SK-N-SH (cell line): ENCODE measurements at regions not wholly inside any gene's neighbourhood (a gene's known extent, or its start where the extent isn't known, plus 50 kb on each side); places are given as distances from the start of the nearest gene placed in this dataset.

ENCODE experiments used
- CHD2 ChIP-seq: fragments of 150-350 bp; IDR thresholded peaks from 2 replicates; pipeline ENCODE4 v1.6.1; 2018; ENCODE audit warnings: low read length; ENCODE audit not compliant: partially characterized antibody
- CTCF ChIP-seq: fragments of 200-600 bp; sonication (generic); IDR thresholded peaks from 2 replicates; pipeline ENCODE4 v1.6.1; 2017; ENCODE audit warnings: antibody characterized with exemption, mild to moderate bottlenecking, moderate library complexity
- EZH2phosphoT487 ChIP-seq: fragments of 200-600 bp; sonication (generic); IDR thresholded peaks from 2 replicates; pipeline ENCODE4 v1.6.1; 2017; ENCODE audit warnings: low read depth, mixed run types, mild to moderate bottlenecking, antibody characterized with exemption, moderate library complexity, borderline replicate concordance
- JUND ChIP-seq: IDR thresholded peaks from 2 replicates; pipeline ENCODE4 v1.4.0; 2012
- MAX ChIP-seq: IDR thresholded peaks from 2 replicates; pipeline ENCODE4 v1.4.0; 2012; ENCODE audit warnings: low read depth
- TF ChIP-seq, protein P1 (sequence below): IDR thresholded peaks from 2 replicates; pipeline ENCODE4 v1.6.1; 2012; ENCODE audit warnings: mild to moderate bottlenecking, low read depth, low read length, moderate library complexity

- no peak for TF ChIP-seq CHD2
- TF ChIP-seq, protein P1, sequence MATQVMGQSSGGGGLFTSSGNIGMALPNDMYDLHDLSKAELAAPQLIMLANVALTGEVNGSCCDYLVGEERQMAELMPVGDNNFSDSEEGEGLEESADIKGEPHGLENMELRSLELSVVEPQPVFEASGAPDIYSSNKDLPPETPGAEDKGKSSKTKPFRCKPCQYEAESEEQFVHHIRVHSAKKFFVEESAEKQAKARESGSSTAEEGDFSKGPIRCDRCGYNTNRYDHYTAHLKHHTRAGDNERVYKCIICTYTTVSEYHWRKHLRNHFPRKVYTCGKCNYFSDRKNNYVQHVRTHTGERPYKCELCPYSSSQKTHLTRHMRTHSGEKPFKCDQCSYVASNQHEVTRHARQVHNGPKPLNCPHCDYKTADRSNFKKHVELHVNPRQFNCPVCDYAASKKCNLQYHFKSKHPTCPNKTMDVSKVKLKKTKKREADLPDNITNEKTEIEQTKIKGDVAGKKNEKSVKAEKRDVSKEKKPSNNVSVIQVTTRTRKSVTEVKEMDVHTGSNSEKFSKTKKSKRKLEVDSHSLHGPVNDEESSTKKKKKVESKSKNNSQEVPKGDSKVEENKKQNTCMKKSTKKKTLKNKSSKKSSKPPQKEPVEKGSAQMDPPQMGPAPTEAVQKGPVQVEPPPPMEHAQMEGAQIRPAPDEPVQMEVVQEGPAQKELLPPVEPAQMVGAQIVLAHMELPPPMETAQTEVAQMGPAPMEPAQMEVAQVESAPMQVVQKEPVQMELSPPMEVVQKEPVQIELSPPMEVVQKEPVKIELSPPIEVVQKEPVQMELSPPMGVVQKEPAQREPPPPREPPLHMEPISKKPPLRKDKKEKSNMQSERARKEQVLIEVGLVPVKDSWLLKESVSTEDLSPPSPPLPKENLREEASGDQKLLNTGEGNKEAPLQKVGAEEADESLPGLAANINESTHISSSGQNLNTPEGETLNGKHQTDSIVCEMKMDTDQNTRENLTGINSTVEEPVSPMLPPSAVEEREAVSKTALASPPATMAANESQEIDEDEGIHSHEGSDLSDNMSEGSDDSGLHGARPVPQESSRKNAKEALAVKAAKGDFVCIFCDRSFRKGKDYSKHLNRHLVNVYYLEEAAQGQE: no peak
- no peak for TF ChIP-seq MAX
- no peak for TF ChIP-seq EZH2phosphoT487
- no peak for TF ChIP-seq CTCF
- TF ChIP-seq JUND: no peak
Observed at GRCh38 chr2:58410549-58410948, 169.4 kb upstream of the FANCL start.
